K562 (cell line): ENCODE measurements at regions not wholly inside any gene's neighbourhood (a gene's known extent, or its start where the extent isn't known, plus 50 kb on each side); places are given as distances from the start of the nearest gene placed in this dataset.

Experiments
- ATAC-seq: fragments of 200-7000 bp; cut with Tn5 transposase; 3 replicates; pipeline ENCODE4 v1.9.1; 2020; ENCODE audit warnings: moderate library complexity
- BruUV-seq: library from RNA; stranded (reverse); fragments of 400-500 nt; replicated peaks from 2 replicates; lab custom pipeline; 2021; lab: Mats Ljungman, UMichigan
- CTCF ChIA-PET: fragments of 300-600 bp; formaldehyde crosslinking; extraction: SDS; loops from one replicate; lab custom pipeline; 2021; ENCODE audit warnings: low intra/inter-chr PET ratio; lab: Yijun Ruan, JAX
- POLR2A ChIA-PET: fragments of 300-600, 350-650 bp; sonication (Branson Sonifier 250); formaldehyde crosslinking; extraction: SDS; loops from one replicate; lab custom pipeline; 2021; ENCODE audit warnings: antibody characterized with exemption, inconsistent platforms; lab: Yijun Ruan, JAX
- DNase-seq, 4 experiments: peaks; one replicate each; pipeline versions ENCODE4 v3.0.0 to v3.0.0-alpha.2; 2011 to 2018; ENCODE audit warnings: low spot score in 3 of 4, mixed read lengths in 3 of 4; ENCODE audit errors: extremely low read depth in 1 of 4
- FAIRE-seq: peaks from 2 replicates; lab custom pipeline; 2011; peaks lifted over from hg19 to GRCh38; lab: Jason Lieb, UNC
- H2AFZ ChIP-seq: 2 replicates; pipeline ENCODE4 v1.6.0; 2011; ENCODE audit warnings: low read depth, low read length, control low read depth, inconsistent platforms
- H3K27ac ChIP-seq: fragments of 200-600 bp; 3 replicates; pipeline ENCODE4 v1.8.0; 2011; ENCODE audit warnings: low read depth, mild to moderate bottlenecking, control low read depth, inconsistent platforms, low read length, moderate library complexity, mixed read lengths; ENCODE audit errors: extremely low read depth
- H3K27me3 ChIP-seq, 2 experiments: fragments of 300-600 bp in 1 of 2; 2 replicates in 1 of 2; 3 replicates in 1 of 2; pipeline versions ENCODE4 v1.6.0 to v1.8.0; 2011; ENCODE audit warnings: inconsistent platforms in 2 of 2, low read length in 2 of 2, mild to moderate bottlenecking in 1 of 2, mixed read lengths in 1 of 2, moderate library complexity in 1 of 2; ENCODE audit not compliant: control insufficient read depth in 2 of 2, insufficient read depth in 2 of 2
- H3K36me3 ChIP-seq: fragments of 300-600 bp; 3 replicates; pipeline ENCODE4 v1.8.0; 2011; ENCODE audit warnings: mild to moderate bottlenecking, low read length, inconsistent platforms; ENCODE audit not compliant: control insufficient read depth, insufficient read depth
- H3K4me1 ChIP-seq, 2 experiments: fragments of 200-600 bp in 1 of 2; replicated peaks in 1 of 2; 2 replicates in 1 of 2; 3 replicates in 1 of 2; pipeline versions ENCODE4 v1.5.1 to v1.8.0; 2011; ENCODE audit warnings: inconsistent platforms in 2 of 2, low read length in 2 of 2, mild to moderate bottlenecking in 1 of 2, mixed read lengths in 1 of 2, moderate library complexity in 1 of 2; ENCODE audit not compliant: control insufficient read depth in 2 of 2, insufficient read depth in 2 of 2
- H3K4me2 ChIP-seq: 2 replicates; pipeline ENCODE4 v1.6.1; 2011; ENCODE audit warnings: low read length, control low read depth, inconsistent platforms, mixed read lengths; ENCODE audit not compliant: insufficient read depth
- H3K4me3 ChIP-seq: fragments of 200-600 bp; sonication (generic), shearing (Covaris generic); 2 replicates; pipeline ENCODE4 v1.5.1; 2016; ENCODE audit warnings: control low read depth, inconsistent platforms
- H3K79me2 ChIP-seq: fragments of 200-600 bp; 3 replicates; pipeline ENCODE4 v1.8.0; 2011; ENCODE audit warnings: low read length, inconsistent platforms; ENCODE audit not compliant: control insufficient read depth, insufficient read depth
- H3K9ac ChIP-seq, 2 experiments: 2 replicates each; pipeline versions ENCODE4 v1.6.0 to v1.6.1; 2011; ENCODE audit warnings: low read depth in 2 of 2, low read length in 2 of 2, control low read depth in 1 of 2, inconsistent platforms in 1 of 2, mild to moderate bottlenecking in 1 of 2, mixed read lengths in 1 of 2; ENCODE audit not compliant: insufficient read depth in 1 of 2
- H3K9me1 ChIP-seq: one replicate; pipeline ENCODE4 v1.6.0; 2011; ENCODE audit warnings: inconsistent platforms, mild to moderate bottlenecking, low read length, moderate library complexity; ENCODE audit not compliant: control insufficient read depth, insufficient read depth
- H3K9me3 ChIP-seq: replicated peaks from 2 replicates; pipeline ENCODE4 v1.5.1; 2011; ENCODE audit warnings: low read depth, low read length, inconsistent platforms; ENCODE audit not compliant: control insufficient read depth, insufficient read depth
- H4K20me1 ChIP-seq: replicated peaks from 2 replicates; pipeline ENCODE4 v1.6.1; 2011; ENCODE audit warnings: low read length, inconsistent platforms, mixed read lengths; ENCODE audit not compliant: control insufficient read depth, insufficient read depth
- ETS1 ChIP-seq: conservative IDR thresholded peaks from 2 replicates; pipeline ENCODE4 v1.6.1; 2011; ENCODE audit warnings: low read depth, mild to moderate bottlenecking, low read length; ENCODE audit not compliant: control insufficient read depth
- GTF2A2 ChIP-seq: IDR thresholded peaks from 2 replicates; pipeline ENCODE4 v1.6.1; 2016; ENCODE audit warnings: mild to moderate bottlenecking, missing genetic modification characterization, missing compliant biosample characterization
- MAZ ChIP-seq, 2 experiments: fragments of 450-650 bp in 1 of 2; sonication (generic) in 1 of 2; formaldehyde crosslinking; IDR thresholded peaks in 1 of 2; conservative IDR thresholded peaks in 1 of 2; 2 replicates each; pipeline versions ENCODE4 v1.4.0 to v1.5.0; 2020; ENCODE audit warnings: mild to moderate bottlenecking in 1 of 2, missing genetic modification reagents in 1 of 2
- RBBP5 ChIP-seq: fragments of 200-600 bp; sonication (generic); IDR thresholded peaks from 2 replicates; pipeline ENCODE4 v1.6.1; 2012; ENCODE audit warnings: borderline replicate concordance, mild to moderate bottlenecking, low read length, control low read depth, inconsistent platforms; ENCODE audit not compliant: insufficient read depth, poor library complexity, severe bottlenecking
- REST ChIP-seq, 2 experiments: fragments of 450-650 bp; formaldehyde crosslinking in 1 of 2; IDR thresholded peaks; 2 replicates each; pipeline versions ENCODE4 v1.4.0 to v1.6.1; 2014 to 2020; ENCODE audit warnings: mild to moderate bottlenecking in 2 of 2, borderline replicate concordance in 1 of 2, low read depth in 1 of 2
- TGIF2 ChIP-seq: sonication (generic); formaldehyde crosslinking; IDR thresholded peaks from 2 replicates; pipeline ENCODE4 v1.8.1; 2022; ENCODE audit warnings: mild to moderate bottlenecking, missing genetic modification reagents, moderate library complexity
- ZBTB33 ChIP-seq: sonication (generic); formaldehyde crosslinking; IDR thresholded peaks from 2 replicates; pipeline ENCODE4 v1.8.1; 2023; ENCODE audit warnings: mild to moderate bottlenecking, missing genetic modification reagents
- ZNF3 ChIP-seq: fragments of 250-450 bp; sonication (Bioruptor Pico); IDR thresholded peaks from 2 replicates; pipeline ENCODE4 v1.5.0; 2021; ENCODE audit warnings: mild to moderate bottlenecking, moderate library complexity
- WGBS: fragments of 100-300 bp; shearing (Covaris generic); methylation state at CpG from one replicate; pipeline ENCODE4 v1.1.6; 2016; ENCODE audit warnings: low coverage, mixed read lengths; ENCODE audit not compliant: insufficient coverage; ENCODE audit errors: missing lambda C conversion rate; 5-methylcytosine and 5-hydroxymethylcytosine counted together
- in situ Hi-C: fragments of 300-500 bp; cut with MboI; formaldehyde crosslinking; loops from 4 replicates; pipeline ENCODE4 v1.15.0; 2018; ENCODE audit warnings: inconsistent platforms, mixed read lengths
- intact Hi-C: fragments of 100-400 bp; cut with micrococcal nuclease; formaldehyde crosslinking; loops from 2 replicates; pipeline ENCODE4 v1.14.2; 2022

- TF ChIP-seq ZBTB33 (CRISPR knock-in tag) (no peak), REST (IDR thresholded peaks at IDR 0.05; ENCODE audit: borderline replicate concordance) (no peak), REST (CRISPR knock-in tag; IDR thresholded peaks at IDR 0.05; ENCODE audit: low read depth) (no peak), GTF2A2 (tag) (no peak), TGIF2 (CRISPR knock-in tag) (no peak), ZNF3 (no peak), RBBP5 (no peak), MAZ (CRISPR knock-in tag; conservative IDR thresholded peaks at IDR 0.05 in 1 of 2, IDR thresholded peaks at IDR 0.05 in 1 of 2) (no peak), ETS1 (no peak)
- in situ Hi-C loops: no loop called here
- ChIA-PET CTCF (no interaction called here), POLR2A (no interaction called here)
- H3K4me2 ChIP-seq: no peak overlapping the region
- BruUV-seq: no TSS peak
- no peak overlapping the region for H3K4me3 ChIP-seq
- DNase-seq (no peak), ATAC-seq (no peak), FAIRE-seq (no peak)
- H3K9me1 ChIP-seq: no peaks in the 10 kb centered on the region
- 2% methylated on average over 4 of the region's 4 CpGs for WGBS
- no peaks in the 10 kb centered on the region for H3K36me3 ChIP-seq
- H3K4me1 ChIP-seq: no peaks in the 10 kb centered on the region
- intact Hi-C loops: no loop called here
- H3K27me3 ChIP-seq: peaks cover 21 to 52% of the 10 kb centered on the region in 2 experiments
- no peak overlapping the region for H3K27ac ChIP-seq
- H2AFZ ChIP-seq: no peak overlapping the region
- no peaks in the 10 kb centered on the region for H4K20me1 ChIP-seq
- no peaks in the 10 kb centered on the region for H3K9me3 ChIP-seq
- no peak overlapping the region for H3K9ac ChIP-seq
- no peaks in the 10 kb centered on the region for H3K79me2 ChIP-seq
Measured at GRCh38 chr2:235360446-235360845, 133.4 kb upstream of the AGAP1 start.
